Stomach smooth muscle (tissue), 2 donors: ENCODE measurements at regions not wholly inside any gene's neighbourhood (a gene's known extent, or its start where the extent isn't known, plus 50 kb on each side); places are given as distances from the start of the nearest gene placed in this dataset.
"Not testable (repeated sequence)": the region's sequence is repeated elsewhere in the genome, so short reads cannot be mapped to it uniquely, and the experiment has no call there.

Source experiments
- H3K27ac ChIP-seq: one replicate; pipeline ENCODE4 v1.7.0; 2013; ENCODE audit warnings: mild to moderate bottlenecking, low read length, inconsistent platforms
- H3K27me3 ChIP-seq, 2 donors: one replicate each; pipeline ENCODE4 v1.7.0; 2013; ENCODE audit warnings: low read length in 2 of 2; ENCODE audit not compliant: insufficient read depth in 2 of 2, control insufficient read depth in 1 of 2
- H3K36me3 ChIP-seq, 2 donors: one replicate each; pipeline ENCODE4 v1.7.0; 2013; ENCODE audit warnings: low read length in 2 of 2; ENCODE audit not compliant: control insufficient read depth in 2 of 2, insufficient read depth in 2 of 2
- H3K4me1 ChIP-seq: one replicate; pipeline ENCODE4 v1.7.0; 2013; ENCODE audit warnings: low read length; ENCODE audit not compliant: control insufficient read depth, insufficient read depth
- H3K4me3 ChIP-seq, 2 donors: one replicate each; pipeline ENCODE4 v1.7.0; 2013; ENCODE audit warnings: low read length in 2 of 2
- H3K9ac ChIP-seq, 2 donors: one replicate each; pipeline ENCODE4 v1.7.0; 2013; ENCODE audit warnings: low read length in 2 of 2, mild to moderate bottlenecking in 1 of 2
- H3K9me3 ChIP-seq, 2 donors: one replicate each; pipeline ENCODE4 v1.7.0; 2013; ENCODE audit warnings: low read length in 2 of 2; ENCODE audit not compliant: control insufficient read depth in 2 of 2
- donor health status: healthy.
- donor health status: Pancreatic carcinoma.

DNA sequence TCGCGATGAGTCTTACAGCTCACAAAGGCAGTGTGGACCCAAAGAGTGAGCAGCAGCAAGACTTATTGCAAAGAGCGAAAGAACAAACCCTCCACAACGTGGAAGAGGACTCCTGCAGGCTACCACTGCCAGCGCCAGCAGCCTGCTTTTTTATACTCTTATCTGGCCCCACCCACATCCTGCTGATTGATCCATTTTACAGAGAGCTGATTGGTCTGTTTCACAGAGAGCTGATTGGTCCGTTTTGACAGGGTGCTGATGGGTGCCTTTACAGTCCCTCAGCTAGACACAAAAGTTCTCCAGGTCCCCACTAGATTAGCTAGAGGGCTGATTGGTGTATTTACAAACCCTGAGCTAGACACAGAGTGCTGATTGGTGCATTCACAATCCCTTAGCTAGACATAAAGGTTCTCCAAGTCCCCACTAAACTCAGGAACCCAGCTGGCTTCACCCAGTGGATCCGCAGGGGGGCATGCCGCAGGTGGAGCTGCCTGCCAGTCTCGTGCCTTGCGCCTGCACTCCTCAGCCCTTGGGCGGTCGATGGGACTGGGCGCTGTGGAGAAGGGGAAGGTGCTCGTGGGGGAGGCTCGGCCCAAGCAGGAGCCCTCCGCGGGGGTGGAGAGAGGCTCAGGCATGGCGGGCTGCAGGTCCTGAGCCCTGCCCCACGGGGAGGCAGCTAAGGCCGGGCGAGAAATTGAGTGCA is 75.7 kb downstream of the QDPR start:
- not testable (repeated sequence) for H3K27ac ChIP-seq, H3K36me3 ChIP-seq, H3K4me1 ChIP-seq, H3K9me3 ChIP-seq, H3K4me3 ChIP-seq, H3K27me3 ChIP-seq, H3K9ac ChIP-seq

DNA sequence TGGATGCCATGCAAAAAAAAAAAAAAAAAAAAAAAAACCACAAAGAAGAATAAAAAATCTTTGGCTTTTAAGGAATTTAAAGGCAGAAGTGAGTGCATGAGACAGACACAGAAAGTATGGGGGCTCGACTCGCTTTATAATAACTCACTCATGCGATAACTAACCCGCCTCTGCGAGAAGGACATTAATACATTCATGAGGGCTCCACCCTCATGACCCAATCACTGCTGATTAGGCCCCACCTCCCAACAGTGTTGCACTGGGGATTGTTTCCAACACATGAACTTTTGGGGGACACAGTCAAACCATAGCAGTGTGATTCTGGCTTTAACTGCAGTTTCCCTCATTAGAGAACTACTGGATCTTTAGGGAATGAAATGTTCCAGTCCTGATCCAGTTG is 78.1 kb downstream of the QDPR start:
- H3K27ac ChIP-seq, result no peak overlapping the region
- H3K9me3 ChIP-seq, result no peaks in the 10 kb centered on the region

DNA sequence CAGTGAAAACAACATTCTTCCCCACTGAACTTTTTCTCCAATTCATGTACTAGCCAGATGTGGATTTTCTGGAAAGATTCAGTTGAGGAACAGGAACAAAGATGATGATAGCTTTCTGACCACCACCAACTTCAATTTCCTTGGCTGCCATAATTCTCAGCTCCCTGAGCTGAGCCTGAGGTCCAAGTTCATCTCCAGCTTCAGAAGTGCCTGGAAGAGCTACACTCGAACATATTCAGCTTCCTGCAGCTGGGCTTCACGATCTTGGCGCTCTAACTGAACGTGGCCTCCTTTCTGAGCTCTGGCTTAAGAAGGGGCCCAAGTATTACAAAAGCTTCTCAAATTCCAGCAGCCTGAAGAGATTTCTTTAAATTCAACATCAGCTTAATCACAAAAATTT is 83.9 kb downstream of the QDPR start:
- no peak overlapping the region for H3K9ac ChIP-seq
- H3K4me3 ChIP-seq, result no peak overlapping the region
- H3K27ac ChIP-seq, result no peak overlapping the region
- no peaks in the 10 kb centered on the region for H3K9me3 ChIP-seq
- no peaks in the 10 kb centered on the region for H3K36me3 ChIP-seq
- no peaks in the 10 kb centered on the region for H3K27me3 ChIP-seq
- H3K4me1 ChIP-seq, result no peaks in the 10 kb centered on the region

More for the DNA sequence above, 78.1 kb downstream of the QDPR start:
- Histone ChIP-seq H3K27me3 (no peaks in the 10 kb centered on the region), H3K36me3 (no peaks in the 10 kb centered on the region), H3K4me1 (no peaks in the 10 kb centered on the region), H3K9ac (no peak overlapping the region), H3K4me3 (no peak overlapping the region)

DNA sequence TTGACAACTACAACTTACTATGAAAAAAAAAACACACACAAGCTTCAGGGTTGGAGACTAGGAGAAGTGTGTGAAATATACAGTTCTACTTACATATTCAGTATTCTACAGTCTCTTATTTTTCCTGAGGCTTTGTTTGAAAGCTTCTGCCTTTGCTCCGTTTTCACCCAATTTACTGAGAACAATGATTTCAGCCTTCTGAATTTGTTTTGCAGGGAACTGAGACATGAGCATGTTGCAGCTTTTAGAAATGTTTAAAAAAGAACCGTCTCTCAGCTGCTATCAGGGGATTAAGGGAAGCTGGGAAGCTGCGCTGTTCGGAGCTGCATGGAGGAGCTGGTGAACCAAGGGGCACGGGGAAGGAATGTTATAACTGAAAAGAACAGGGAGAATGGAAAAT is 85.7 kb downstream of the QDPR start:
- H3K4me1 ChIP-seq, result no peaks in the 10 kb centered on the region
- H3K27me3 ChIP-seq, result no peaks in the 10 kb centered on the region
- no peaks in the 10 kb centered on the region for H3K36me3 ChIP-seq
- no peak overlapping the region for H3K4me3 ChIP-seq
- H3K9ac ChIP-seq, result no peak overlapping the region
- H3K27ac ChIP-seq, result no peak overlapping the region
- no peaks in the 10 kb centered on the region for H3K9me3 ChIP-seq

- no peaks in the 10 kb centered on the region for H3K36me3 ChIP-seq
- H3K4me3 ChIP-seq, result no peak overlapping the region
- no peaks in the 10 kb centered on the region for H3K4me1 ChIP-seq
- no peak overlapping the region for H3K9ac ChIP-seq
- no peaks in the 10 kb centered on the region for H3K27me3 ChIP-seq
- H3K9me3 ChIP-seq, result peaks cover 0 to 3% of the 10 kb centered on the region in 2 donors
- no peak overlapping the region for H3K27ac ChIP-seq
These were observed 93.9 kb downstream of the QDPR start for GRCh38 chr4:17418010-17418409.

DNA sequence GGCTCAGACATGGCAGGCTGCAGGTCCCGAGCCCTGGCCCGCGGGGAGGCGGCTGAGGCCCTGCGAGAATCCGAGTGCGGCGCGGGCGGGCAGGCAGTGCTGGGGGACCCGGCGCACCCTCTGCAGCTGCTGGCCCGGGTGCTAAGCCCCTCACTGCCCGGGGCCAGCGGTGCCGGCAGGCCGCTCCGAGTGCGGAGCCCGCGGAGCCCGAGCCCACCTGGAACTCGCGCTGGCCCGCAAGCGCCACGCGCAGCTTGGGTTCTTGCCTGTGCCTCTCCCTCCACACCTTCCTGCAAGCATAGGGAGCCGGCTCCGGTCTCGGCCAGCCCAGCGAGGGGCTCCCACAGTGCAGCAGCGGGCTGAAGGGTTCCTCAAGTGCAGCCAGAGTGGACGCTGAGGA is 97.5 kb downstream of the QDPR start:
- no peak overlapping the region for H3K9ac ChIP-seq
- H3K9me3 ChIP-seq, result peaks cover 0 to 3% of the 10 kb centered on the region in 2 donors
- H3K27ac ChIP-seq, result no peak overlapping the region
- H3K4me1 ChIP-seq, result no peaks in the 10 kb centered on the region
- H3K36me3 ChIP-seq, result no peaks in the 10 kb centered on the region
- no peaks in the 10 kb centered on the region for H3K27me3 ChIP-seq
- no peak overlapping the region for H3K4me3 ChIP-seq

- Histone ChIP-seq H3K27ac (no peak overlapping the region), H3K4me1 (no peaks in the 10 kb centered on the region), H3K36me3 (no peaks in the 10 kb centered on the region)
These were observed 111.2 kb downstream of the QDPR start for GRCh38 chr4:17400686-17401085.

GRCh38 chr4:17398805-17399204 is 113.1 kb downstream of the QDPR start:
- Histone ChIP-seq H3K27ac (no peak overlapping the region), H3K9me3 (no peaks in the 10 kb centered on the region), H3K27me3 (no peaks in the 10 kb centered on the region), H3K4me1 (no peaks in the 10 kb centered on the region), H3K9ac (no peak overlapping the region), H3K36me3 (no peaks in the 10 kb centered on the region), H3K4me3 (no peak overlapping the region)

More at GRCh38 chr4:17400686-17401085, 111.2 kb downstream of the QDPR start:
- Histone ChIP-seq H3K9ac (no peak overlapping the region), H3K9me3 (no peaks in the 10 kb centered on the region), H3K27me3 (no peaks in the 10 kb centered on the region), H3K4me3 (no peak overlapping the region)

DNA sequence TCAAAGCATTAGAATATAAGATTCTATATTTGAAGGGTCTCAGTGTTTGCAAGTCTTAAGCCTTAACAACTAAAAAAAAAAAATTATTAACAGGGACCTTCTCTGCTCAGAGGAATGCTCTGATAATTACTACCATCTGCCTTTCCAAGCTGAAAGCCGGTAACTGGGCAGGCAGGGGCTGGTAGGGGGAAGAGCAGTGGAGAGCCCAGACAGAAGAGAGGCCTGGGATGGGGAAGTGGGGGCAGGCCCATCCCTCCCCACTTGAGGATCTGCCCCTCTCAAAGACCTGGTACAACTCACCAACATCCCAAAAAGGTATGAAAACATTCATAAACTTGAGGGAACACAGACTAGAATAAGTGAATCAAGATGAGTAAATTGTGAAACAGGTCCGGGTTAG is 113.9 kb downstream of the QDPR start:
- no peak overlapping the region for H3K27ac ChIP-seq
- H3K27me3 ChIP-seq, result no peaks in the 10 kb centered on the region
- H3K9ac ChIP-seq, result no peak overlapping the region
- no peak overlapping the region for H3K4me3 ChIP-seq
- H3K36me3 ChIP-seq, result no peaks in the 10 kb centered on the region
- no peaks in the 10 kb centered on the region for H3K4me1 ChIP-seq
- H3K9me3 ChIP-seq, result no peaks in the 10 kb centered on the region

DNA sequence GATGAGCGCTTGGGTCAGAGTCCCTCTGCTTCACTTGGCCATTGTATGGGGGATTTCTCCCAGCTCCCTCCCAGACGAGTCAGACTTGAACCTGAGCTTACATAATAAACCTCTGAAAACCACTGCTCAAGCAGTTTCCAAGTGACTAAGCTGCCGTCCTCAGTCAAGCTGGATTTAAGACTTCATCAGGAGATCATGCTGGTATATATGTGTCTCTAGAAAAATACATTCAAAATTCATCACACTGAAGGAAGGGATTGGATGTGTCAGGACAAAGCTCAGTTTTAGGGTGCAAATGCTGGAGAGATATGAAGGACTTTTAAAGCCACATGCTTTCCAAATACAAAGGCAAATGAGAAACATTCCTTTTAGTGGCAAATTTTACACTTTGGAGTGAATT is 114.3 kb downstream of the QDPR start:
- Histone ChIP-seq H3K36me3 (no peaks in the 10 kb centered on the region), H3K4me1 (no peaks in the 10 kb centered on the region), H3K27me3 (no peaks in the 10 kb centered on the region), H3K4me3 (no peak overlapping the region), H3K9me3 (no peaks in the 10 kb centered on the region), H3K9ac (no peak overlapping the region), H3K27ac (no peak overlapping the region)

- Histone ChIP-seq H3K36me3 (no peaks in the 10 kb centered on the region), H3K4me3 (no peak overlapping the region), H3K9me3 (no peaks in the 10 kb centered on the region), H3K27me3 (no peaks in the 10 kb centered on the region), H3K4me1 (no peaks in the 10 kb centered on the region), H3K9ac (no peak overlapping the region), H3K27ac (no peak overlapping the region)
These were observed 126.5 kb downstream of the QDPR start for GRCh38 chr4:17385403-17385802.
